ENCODE measurements at regions not wholly inside any gene's neighbourhood (a gene's known extent, or its start where the extent isn't known, plus 50 kb on each side); places are given as distances from the start of the nearest gene placed in this dataset.

GRCh38 chr11:128018692-128019091 is 568.7 kb downstream of the ETS1 start (continued):
- TF ChIP-seq, protein P1, sequence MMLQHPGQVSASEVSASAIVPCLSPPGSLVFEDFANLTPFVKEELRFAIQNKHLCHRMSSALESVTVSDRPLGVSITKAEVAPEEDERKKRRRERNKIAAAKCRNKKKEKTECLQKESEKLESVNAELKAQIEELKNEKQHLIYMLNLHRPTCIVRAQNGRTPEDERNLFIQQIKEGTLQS (IDR thresholded peaks at IDR 0.05; ENCODE audit: borderline replicate concordance, extremely low read depth, low read depth, low read length) = no peak
- no peak for TF ChIP-seq ZNF622 (IDR thresholded peaks at IDR 0.05)
- TF ChIP-seq CBX5 (IDR thresholded peaks at IDR 0.05; ENCODE audit: low read depth) = no peak

GRCh38 chr11:128005562-128005961 is 581.8 kb downstream of the ETS1 start:
- Histone ChIP-seq H3K27me3 (replicated peaks in 1 of 2; ENCODE audit: control insufficient read depth in 2 of 2, insufficient read depth in 2 of 2, low read length in 1 of 2) (no peaks in the 10 kb centered on the region), H3K9ac (ENCODE audit: control insufficient read depth, insufficient read depth, low read length) (no peak overlapping the region), H2AFZ (ENCODE audit: control insufficient read depth, low read depth, low read length) (no peak overlapping the region), H3K27ac (ENCODE audit: control insufficient read depth, insufficient read depth) (no peak overlapping the region), H3K4me1 (ENCODE audit: control insufficient read depth, insufficient read depth, low read length) (no peaks in the 10 kb centered on the region), H3K9me3 (replicated peaks; ENCODE audit: control insufficient read depth, insufficient read depth, low read length) (no peaks in the 10 kb centered on the region), H4K20me1 (ENCODE audit: control insufficient read depth, insufficient read depth) (no peaks in the 10 kb centered on the region), H3K36me3 (ENCODE audit: control insufficient read depth in 2 of 2, insufficient read depth in 2 of 2, low read length in 1 of 2) (no peaks in the 10 kb centered on the region), H3K4me3 (no peak overlapping the region), H3K4me2 (ENCODE audit: control insufficient read depth, insufficient read depth) (no peak overlapping the region), H3K79me2 (ENCODE audit: control insufficient read depth, insufficient read depth, low read length) (no peaks in the 10 kb centered on the region)
- ChIA-PET RAD21 (ENCODE audit: unreplicated experiment) (no interaction called here), POLR2A (no interaction called here), CTCF (no interaction called here), SMC1A (ENCODE audit: uncharacterized antibody, unreplicated experiment) (no interaction called here)
- no peak for DNase-seq (ENCODE audit: low read depth, low spot score)
- 20% methylated on average over 2 of the region's 2 CpGs for WGBS (ENCODE audit: insufficient coverage, insufficient replicate concordance, low lambda C conversion rate, missing lambda C conversion rate)
- FAIRE-seq = no peak
- ATAC-seq = no peak
- no TSS peak for BruUV-seq (replicated peaks)
- in situ Hi-C loops (cut with MboI) = no loop called here
- intact Hi-C loops (cut with micrococcal nuclease; ENCODE audit: unreplicated experiment) = no loop called here
- TF ChIP-seq TARDBP (IDR thresholded peaks at IDR 0.05; ENCODE audit: borderline replicate concordance) (no peak), SIN3A (IDR thresholded peaks at IDR 0.05; ENCODE audit: low read depth, low read length) (no peak), FOXK2 (IDR thresholded peaks at IDR 0.05) (no peak), ZNF24 (IDR thresholded peaks at IDR 0.05) (no peak), USF2 (IDR thresholded peaks at IDR 0.05; ENCODE audit: borderline replicate concordance, low read depth, low read length) (no peak), ZBTB4 (CRISPR knock-in tag; IDR thresholded peaks at IDR 0.05) (no peak), POLR2AphosphoS2 (IDR thresholded peaks at IDR 0.05; ENCODE audit: low read depth, low read length) (no peak), PRDM15 (CRISPR knock-in tag; IDR thresholded peaks at IDR 0.05) (no peak), NBN (IDR thresholded peaks at IDR 0.05) (no peak), CREB1 (IDR thresholded peaks at IDR 0.05; ENCODE audit: low read depth) (no peak), ATF2 (IDR thresholded peaks at IDR 0.05; ENCODE audit: low read length) (no peak), RUNX3 (IDR thresholded peaks at IDR 0.05; ENCODE audit: low read length) (no peak), PAX8 (IDR thresholded peaks at IDR 0.05) (no peak), YY1 (IDR thresholded peaks at IDR 0.05; ENCODE audit: low read depth, low read length) (no peak)

Data from GM12878 (cell line).